ENCODE measurements at regions not wholly inside any gene's neighbourhood (a gene's known extent, or its start where the extent isn't known, plus 50 kb on each side); places are given as distances from the start of the nearest gene placed in this dataset.

DNA sequence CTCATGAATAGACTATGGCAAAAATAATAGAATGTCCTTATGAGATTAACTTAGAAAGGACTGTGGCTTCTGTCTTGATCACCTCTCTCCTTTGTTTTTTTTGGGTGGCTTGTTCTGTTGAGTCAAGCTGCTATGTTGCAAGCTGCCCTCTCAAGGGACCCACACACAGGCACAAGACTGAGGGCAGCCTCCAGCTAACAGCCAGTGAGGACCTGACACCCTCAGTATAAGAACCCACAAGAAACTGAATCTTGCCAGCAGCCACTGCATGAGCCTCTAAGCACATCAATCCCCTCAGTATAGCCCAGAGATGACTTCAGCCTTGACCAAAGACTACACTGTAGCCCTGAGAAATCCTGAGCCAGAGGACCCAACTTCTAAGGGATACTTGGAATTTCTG lies 361.1 kb downstream of the MCTP2 start:
- TF ChIP-seq, protein P1, sequence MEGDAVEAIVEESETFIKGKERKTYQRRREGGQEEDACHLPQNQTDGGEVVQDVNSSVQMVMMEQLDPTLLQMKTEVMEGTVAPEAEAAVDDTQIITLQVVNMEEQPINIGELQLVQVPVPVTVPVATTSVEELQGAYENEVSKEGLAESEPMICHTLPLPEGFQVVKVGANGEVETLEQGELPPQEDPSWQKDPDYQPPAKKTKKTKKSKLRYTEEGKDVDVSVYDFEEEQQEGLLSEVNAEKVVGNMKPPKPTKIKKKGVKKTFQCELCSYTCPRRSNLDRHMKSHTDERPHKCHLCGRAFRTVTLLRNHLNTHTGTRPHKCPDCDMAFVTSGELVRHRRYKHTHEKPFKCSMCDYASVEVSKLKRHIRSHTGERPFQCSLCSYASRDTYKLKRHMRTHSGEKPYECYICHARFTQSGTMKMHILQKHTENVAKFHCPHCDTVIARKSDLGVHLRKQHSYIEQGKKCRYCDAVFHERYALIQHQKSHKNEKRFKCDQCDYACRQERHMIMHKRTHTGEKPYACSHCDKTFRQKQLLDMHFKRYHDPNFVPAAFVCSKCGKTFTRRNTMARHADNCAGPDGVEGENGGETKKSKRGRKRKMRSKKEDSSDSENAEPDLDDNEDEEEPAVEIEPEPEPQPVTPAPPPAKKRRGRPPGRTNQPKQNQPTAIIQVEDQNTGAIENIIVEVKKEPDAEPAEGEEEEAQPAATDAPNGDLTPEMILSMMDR (IDR thresholded peaks at IDR 0.05): no peak
- no peak for TF ChIP-seq EP300 (IDR thresholded peaks at IDR 0.05)
- TF ChIP-seq POLR2AphosphoS5 (IDR thresholded peaks at IDR 0.05): no peak

All from suprapubic skin (tissue), 4 donors.